ENCODE measurements at regions not wholly inside any gene's neighbourhood (a gene's known extent, or its start where the extent isn't known, plus 50 kb on each side); places are given as distances from the start of the nearest gene placed in this dataset.

GRCh38 chr11:116643521-116643920 lies 129.3 kb downstream of the BUD13 start:
- Histone ChIP-seq H3K9ac (ENCODE audit: insufficient read depth, low read depth, low read length) (no peak overlapping the region), H3K79me2 (ENCODE audit: insufficient read depth, low read length) (no peaks in the 10 kb centered on the region), H2AFZ (ENCODE audit: low read length) (no peak overlapping the region), H3K4me2 (ENCODE audit: low read depth, low read length) (no peak overlapping the region), H3K27ac (ENCODE audit: extremely low read length, insufficient read depth, low read length) (no peak overlapping the region), H3K9me3 (ENCODE audit: low read length) (no peaks in the 10 kb centered on the region), H3K36me3 (replicated peaks in 1 of 2; ENCODE audit: control insufficient read depth in 1 of 2, insufficient read depth in 2 of 2, low read length in 2 of 2) (no peaks in the 10 kb centered on the region), H3K4me1 (ENCODE audit: insufficient read depth, low read length) (no peaks in the 10 kb centered on the region), H3K4me3 (replicated peaks in 1 of 3; ENCODE audit: insufficient read depth in 1 of 3, low read depth in 2 of 3, low read length in 3 of 3) (no peak overlapping the region), H4K20me1 (ENCODE audit: insufficient read depth, low read length) (no peaks in the 10 kb centered on the region), H3K27me3 (ENCODE audit: control insufficient read depth in 1 of 2, insufficient read depth in 2 of 2, low read length in 2 of 2) (no peaks in the 10 kb centered on the region; a peak in 1 of 5 replicates)
- in situ Hi-C loops (cut with HindIII; ENCODE audit: extremely low pct_ligation_motif_present, low pct_unique_long_range_greater_than_20kb) (loop anchor here (5.0 kb wide), 1 partner anchor 49 kb away; no protein-coding TSS in a partner anchor), intact Hi-C loops (cut with micrococcal nuclease; ENCODE audit: unreplicated experiment) (loop anchor here (10.0 kb wide), 1 partner anchor 1539 kb away; no protein-coding TSS in a partner anchor)
- POLR2A ChIA-PET, result no interaction called here
- no peak for DNase-seq (ENCODE audit: low spot score)
- ATAC-seq, result no peak
- WGBS (ENCODE audit: low lambda C conversion rate), result 59% methylated on average over 4 of the region's 9 CpGs
- no TSS peak for BruUV-seq (replicated peaks)
- CTCF ChIA-PET (ENCODE audit: low intra/inter-chr PET ratio, low total read pairs), result no interaction called here
- TF ChIP-seq, protein P1, sequence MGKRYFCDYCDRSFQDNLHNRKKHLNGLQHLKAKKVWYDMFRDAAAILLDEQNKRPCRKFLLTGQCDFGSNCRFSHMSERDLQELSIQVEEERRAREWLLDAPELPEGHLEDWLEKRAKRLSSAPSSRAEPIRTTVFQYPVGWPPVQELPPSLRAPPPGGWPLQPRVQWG (CRISPR knock-in tag; IDR thresholded peaks at IDR 0.05; ENCODE audit: borderline replicate concordance, low read depth), result no peak
- TF ChIP-seq LBX2 (CRISPR knock-in tag; IDR thresholded peaks at IDR 0.05; ENCODE audit: borderline replicate concordance), result no peak
- TF ChIP-seq, protein P2, sequence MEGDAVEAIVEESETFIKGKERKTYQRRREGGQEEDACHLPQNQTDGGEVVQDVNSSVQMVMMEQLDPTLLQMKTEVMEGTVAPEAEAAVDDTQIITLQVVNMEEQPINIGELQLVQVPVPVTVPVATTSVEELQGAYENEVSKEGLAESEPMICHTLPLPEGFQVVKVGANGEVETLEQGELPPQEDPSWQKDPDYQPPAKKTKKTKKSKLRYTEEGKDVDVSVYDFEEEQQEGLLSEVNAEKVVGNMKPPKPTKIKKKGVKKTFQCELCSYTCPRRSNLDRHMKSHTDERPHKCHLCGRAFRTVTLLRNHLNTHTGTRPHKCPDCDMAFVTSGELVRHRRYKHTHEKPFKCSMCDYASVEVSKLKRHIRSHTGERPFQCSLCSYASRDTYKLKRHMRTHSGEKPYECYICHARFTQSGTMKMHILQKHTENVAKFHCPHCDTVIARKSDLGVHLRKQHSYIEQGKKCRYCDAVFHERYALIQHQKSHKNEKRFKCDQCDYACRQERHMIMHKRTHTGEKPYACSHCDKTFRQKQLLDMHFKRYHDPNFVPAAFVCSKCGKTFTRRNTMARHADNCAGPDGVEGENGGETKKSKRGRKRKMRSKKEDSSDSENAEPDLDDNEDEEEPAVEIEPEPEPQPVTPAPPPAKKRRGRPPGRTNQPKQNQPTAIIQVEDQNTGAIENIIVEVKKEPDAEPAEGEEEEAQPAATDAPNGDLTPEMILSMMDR (CRISPR knock-in tag; IDR thresholded peaks at IDR 0.05), result no peak
- no peak for TF ChIP-seq THAP11 (CRISPR knock-in tag; IDR thresholded peaks at IDR 0.05)
- TF ChIP-seq NR2C2 (CRISPR knock-in tag; IDR thresholded peaks at IDR 0.05; ENCODE audit: borderline replicate concordance), result no peak
- TF ChIP-seq ZNF614 (CRISPR knock-in tag; IDR thresholded peaks at IDR 0.05; ENCODE audit: borderline replicate concordance), result no peak
- TF ChIP-seq KLF15 (CRISPR knock-in tag; IDR thresholded peaks at IDR 0.05; ENCODE audit: borderline replicate concordance), result no peak
- no peak for TF ChIP-seq SNRNP70 (IDR thresholded peaks at IDR 0.05; ENCODE audit: low read depth, low read length)
- TF ChIP-seq MAFF (IDR thresholded peaks at IDR 0.05; ENCODE audit: low read depth, low read length), result no peak
- no peak for TF ChIP-seq PAXIP1 (CRISPR knock-in tag; conservative IDR thresholded peaks at IDR 0.05)
- no peak for TF ChIP-seq ZFP90 (CRISPR knock-in tag; IDR thresholded peaks at IDR 0.05; ENCODE audit: borderline replicate concordance)
- TF ChIP-seq MAZ (IDR thresholded peaks at IDR 0.05; ENCODE audit: borderline replicate concordance, low read depth, low read length), result no peak
- no peak for TF ChIP-seq MAZ (CRISPR knock-in tag; IDR thresholded peaks at IDR 0.05; ENCODE audit: low read depth)
- TF ChIP-seq GATAD1 (CRISPR knock-in tag; IDR thresholded peaks at IDR 0.05), result no peak
- no peak for FAIRE-seq

Data from HepG2 (cell line).